ENCODE measurements at regions not wholly inside any gene's neighbourhood (a gene's known extent, or its start where the extent isn't known, plus 50 kb on each side); places are given as distances from the start of the nearest gene placed in this dataset.

GRCh38 chr19:30271816-30272215 is 100.4 kb upstream of the ZNF536 start:
- Histone ChIP-seq H3K27me3 (no peaks in the 10 kb centered on the region), H3K36me3 (no peaks in the 10 kb centered on the region), H3K4me1 (no peaks in the 10 kb centered on the region), H3K4me3 (no peak overlapping the region), H3K27ac (no peak overlapping the region), H3K9me3 (peaks cover 0 to 12% (median 11%) of the 10 kb centered on the region in 3 donors)
- TF ChIP-seq CTCF (IDR thresholded peaks at IDR 0.05) = no peak
- DNase-seq = no peak
- intact Hi-C loops (cut with DNase I; ENCODE audit: low total_unique reads) = no loop called here

- no peaks in the 10 kb centered on the region for H3K4me1 ChIP-seq
- H3K4me3 ChIP-seq = no peak overlapping the region
- no peak overlapping the region for H3K27ac ChIP-seq
- no peak for TF ChIP-seq CTCF (IDR thresholded peaks at IDR 0.05)
- no peak for DNase-seq
- H3K27me3 ChIP-seq = no peaks in the 10 kb centered on the region
- peaks cover 0 to 12% (median 11%) of the 10 kb centered on the region in 3 donors for H3K9me3 ChIP-seq
- intact Hi-C loops (cut with DNase I; ENCODE audit: low total_unique reads) = no loop called here
- no peaks in the 10 kb centered on the region for H3K36me3 ChIP-seq
Observed at GRCh38 chr19:30272554-30272953, 99.6 kb upstream of the ZNF536 start.

GRCh38 chr19:30273184-30273583 is 99.0 kb upstream of the ZNF536 start:
- no peak for DNase-seq
- no peak overlapping the region for H3K4me3 ChIP-seq
- H3K27ac ChIP-seq = no peak overlapping the region
- no peaks in the 10 kb centered on the region for H3K27me3 ChIP-seq
- TF ChIP-seq CTCF (IDR thresholded peaks at IDR 0.05) = no peak
- peaks cover 0 to 12% (median 11%) of the 10 kb centered on the region in 3 donors for H3K9me3 ChIP-seq
- intact Hi-C loops (cut with DNase I; ENCODE audit: low total_unique reads) = no loop called here
- no peaks in the 10 kb centered on the region for H3K4me1 ChIP-seq
- no peaks in the 10 kb centered on the region for H3K36me3 ChIP-seq

GRCh38 chr19:30274987-30275386 is 97.2 kb upstream of the ZNF536 start:
- peaks cover 0 to 12% (median 11%) of the 10 kb centered on the region in 3 donors for H3K9me3 ChIP-seq
- H3K27me3 ChIP-seq = peaks cover 0 to 3% of the 10 kb centered on the region in 2 donors
- DNase-seq = no peak
- intact Hi-C loops (cut with DNase I; ENCODE audit: low total_unique reads) = no loop called here
- no peak overlapping the region for H3K27ac ChIP-seq
- H3K36me3 ChIP-seq = no peaks in the 10 kb centered on the region
- TF ChIP-seq CTCF (IDR thresholded peaks at IDR 0.05) = no peak
- no peak overlapping the region for H3K4me3 ChIP-seq
- no peaks in the 10 kb centered on the region for H3K4me1 ChIP-seq

- TF ChIP-seq CTCF (IDR thresholded peaks at IDR 0.05) = no peak
Observed at GRCh38 chr19:30276011-30276882, 95.9 kb upstream of the ZNF536 start.

More at GRCh38 chr19:30276011-30276882, 95.9 kb upstream of the ZNF536 start:
- DNase-seq = no peak
- no peaks in the 10 kb centered on the region for H3K36me3 ChIP-seq
- H3K9me3 ChIP-seq = peaks cover 0 to 12% (median 11%) of the 10 kb centered on the region in 3 donors
- no peak overlapping the region for H3K4me3 ChIP-seq
- peaks cover 0 to 8% of the 10 kb centered on the region in 2 donors for H3K27me3 ChIP-seq
- no peak overlapping the region for H3K27ac ChIP-seq
- no peaks in the 10 kb centered on the region for H3K4me1 ChIP-seq
- intact Hi-C loops (cut with DNase I; ENCODE audit: low total_unique reads) = no loop called here

Measured in tibial artery (tissue), 4 donors.